ENCODE measurements at regions not wholly inside any gene's neighbourhood (a gene's known extent, or its start where the extent isn't known, plus 50 kb on each side); places are given as distances from the start of the nearest gene placed in this dataset.
A peak's percentile ranks its signal among the peaks of the same experiment; 100 is the strongest.

DNA sequence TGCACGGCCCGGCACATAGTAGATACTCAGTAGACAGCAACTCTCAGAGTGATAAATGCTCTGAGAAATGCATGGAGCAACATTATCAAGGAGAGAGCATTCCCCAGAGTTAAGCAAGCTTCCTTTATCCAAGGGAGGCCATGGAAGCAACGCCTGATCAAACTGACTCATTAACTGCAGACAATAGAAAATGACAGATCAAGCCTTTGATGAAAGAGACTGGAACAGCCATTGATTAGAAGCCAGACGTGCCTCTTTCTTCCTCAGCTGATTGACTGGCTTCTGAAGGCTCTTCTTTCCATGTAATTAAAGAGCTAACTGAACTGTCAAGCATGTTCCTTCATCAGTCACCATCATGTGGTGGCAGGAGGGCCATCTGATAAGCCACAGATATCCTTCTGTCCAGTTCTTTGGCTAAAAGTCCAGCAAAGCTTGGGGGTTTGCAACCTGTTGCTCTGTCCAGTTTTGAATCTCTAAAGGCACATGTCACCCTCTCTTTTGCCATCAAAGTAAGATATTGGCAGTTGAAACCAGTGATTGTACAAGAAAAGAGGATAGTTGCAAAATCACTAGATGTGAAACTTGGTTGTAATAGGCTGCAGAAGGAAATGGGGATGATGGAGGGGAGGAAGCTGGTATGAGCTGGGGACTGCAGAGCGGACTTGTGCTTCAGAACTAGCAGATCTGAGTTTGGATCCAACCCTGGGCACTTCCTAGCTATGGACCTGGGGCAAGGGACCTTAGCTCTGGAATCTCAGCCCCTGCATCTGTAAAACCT lies 188.0 kb downstream of the HAPSTR1 start:
- DNase-seq (ENCODE audit: extremely low spot score, insufficient read length, low read depth) (no peak), FAIRE-seq (no peak)

DNA sequence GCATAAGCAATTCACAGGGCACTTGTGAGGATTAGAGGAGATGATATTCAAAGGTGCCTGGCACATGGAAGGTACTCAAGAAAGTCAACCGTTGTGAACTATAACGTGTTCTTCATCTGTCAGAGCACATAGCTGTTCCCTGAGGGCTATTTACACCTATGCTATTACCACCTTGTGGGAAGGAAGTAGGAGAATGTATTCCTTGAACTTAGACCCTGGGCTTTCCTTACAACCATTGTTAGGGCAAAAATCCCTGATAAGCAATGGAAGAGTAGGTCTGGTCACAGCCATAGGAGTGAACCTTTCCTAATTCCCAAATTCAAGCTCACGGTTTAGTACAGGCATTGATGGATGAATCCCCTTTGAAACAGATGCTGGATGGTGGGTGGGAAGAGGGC lies 188.6 kb downstream of the HAPSTR1 start:
- FAIRE-seq = no peak

DNA sequence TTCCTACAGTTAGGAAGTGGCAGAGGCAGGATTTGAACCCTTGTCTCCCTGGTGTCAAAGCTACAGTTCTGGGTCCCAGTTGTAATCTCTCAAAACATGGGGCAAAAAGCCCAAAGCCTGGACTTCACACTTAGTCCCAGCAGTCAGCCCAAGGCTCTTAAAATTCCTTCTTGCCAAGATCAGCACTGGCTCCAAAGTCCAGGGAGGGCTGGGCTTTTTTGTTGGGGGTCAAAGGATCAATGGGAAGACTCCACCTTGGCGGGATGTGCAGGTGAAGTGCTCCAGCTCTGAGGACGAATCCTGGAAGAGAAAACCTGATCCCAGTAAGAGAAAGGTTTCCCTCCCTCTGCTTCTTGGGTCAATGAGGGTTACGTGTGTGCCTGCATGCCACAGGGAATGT lies 195.5 kb downstream of the HAPSTR1 start:
- DNase-seq (ENCODE audit: extremely low spot score, insufficient read length, low read depth) = no peak
- FAIRE-seq = no peak

More for the DNA sequence above, 188.6 kb downstream of the HAPSTR1 start:
- DNase-seq (ENCODE audit: extremely low spot score, insufficient read length, low read depth) = no peak

DNA sequence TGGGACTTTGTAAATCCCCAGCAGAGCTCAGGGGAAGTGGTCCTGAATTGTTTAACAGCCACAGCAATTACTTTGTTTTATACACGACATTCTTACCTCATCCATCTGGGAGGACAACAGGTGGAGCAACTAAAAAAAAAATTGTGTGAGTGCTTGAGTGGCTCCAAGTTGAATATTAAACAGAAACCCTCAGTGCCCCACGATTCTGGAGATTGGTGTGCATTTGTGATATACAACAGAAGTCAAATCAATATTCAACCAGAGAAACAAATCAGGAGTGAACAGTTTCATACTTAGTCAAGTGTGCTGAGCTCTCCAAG lies 204.8 kb downstream of the HAPSTR1 start:
- FAIRE-seq (peak; percentile 24), DNase-seq (ENCODE audit: extremely low spot score, insufficient read length, low read depth) (no peak)

DNA sequence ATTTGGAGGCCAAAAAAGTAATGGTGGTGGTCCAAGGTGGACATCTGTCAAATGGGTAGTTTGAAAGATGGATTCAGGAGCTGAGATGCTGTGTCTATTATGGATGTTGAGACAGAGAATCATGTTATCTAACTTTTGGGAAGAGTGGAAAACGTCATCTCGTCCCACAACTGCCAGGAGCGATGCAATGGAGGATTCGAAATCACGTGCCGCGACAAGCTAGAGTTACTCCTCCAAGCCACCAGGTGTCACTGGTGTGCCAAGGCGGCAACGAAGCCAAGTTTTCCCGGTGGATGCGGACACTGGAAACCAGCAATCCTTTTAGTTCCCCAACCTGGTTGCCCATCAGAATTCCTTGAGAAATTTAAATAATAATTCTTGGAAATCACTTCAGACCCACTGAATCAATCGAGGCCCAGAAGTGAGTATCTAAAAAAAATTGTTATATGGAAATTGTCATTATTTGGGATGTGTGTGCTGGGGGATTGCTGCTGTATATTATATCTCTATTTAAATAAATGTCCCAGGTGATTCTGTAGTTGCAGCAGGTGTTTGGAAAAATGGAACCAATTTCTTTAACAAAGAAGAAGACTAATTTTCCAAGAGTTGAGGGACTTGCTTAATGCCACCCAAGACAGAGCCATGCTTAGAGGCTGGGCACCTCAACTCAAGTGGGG lies 206.1 kb downstream of the HAPSTR1 start:
- FAIRE-seq = peak; percentile 47

DNA sequence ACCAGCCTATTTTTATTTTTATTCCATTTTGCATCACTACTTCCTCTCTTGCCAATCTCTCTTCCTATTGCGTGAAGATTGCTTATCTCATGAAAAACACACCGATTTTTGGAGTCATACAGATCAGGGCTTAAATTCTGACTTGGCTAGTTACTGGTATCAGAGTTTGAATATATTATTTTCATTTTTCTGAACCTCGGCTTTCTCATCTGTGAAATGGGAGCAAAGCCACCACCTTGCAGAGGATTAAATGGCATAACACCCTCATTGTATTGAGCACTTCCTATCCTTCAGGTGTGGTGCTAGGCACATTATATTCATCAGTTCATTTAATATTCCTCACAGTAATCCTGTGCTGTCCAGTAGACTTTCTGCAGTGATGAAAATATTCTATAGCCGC lies 208.8 kb downstream of the HAPSTR1 start:
- FAIRE-seq = no peak
- no peak for DNase-seq (ENCODE audit: extremely low spot score, insufficient read length, low read depth)

More for the DNA sequence above, 206.1 kb downstream of the HAPSTR1 start:
- DNase-seq (ENCODE audit: extremely low spot score, insufficient read length, low read depth) = no peak

DNA sequence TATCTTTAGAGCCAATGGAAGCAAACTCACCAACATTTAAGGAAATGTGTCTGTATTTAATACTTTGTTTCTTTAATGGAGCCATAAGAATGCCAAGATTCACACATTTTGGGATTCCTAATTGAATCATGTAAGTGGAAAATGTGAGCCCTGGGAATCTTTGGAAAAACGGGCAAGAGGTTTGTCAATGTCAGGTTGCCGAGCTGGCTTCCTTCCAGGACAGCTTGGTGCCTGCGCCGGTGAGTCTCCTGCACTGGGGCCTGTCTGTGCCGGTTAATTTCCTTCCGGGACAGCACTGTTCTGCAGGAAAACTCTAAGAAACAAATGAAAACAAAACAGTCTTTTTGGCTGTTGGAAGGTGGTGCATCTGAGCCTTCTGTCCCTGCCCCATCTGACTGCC lies 210.6 kb downstream of the HAPSTR1 start:
- no peak for DNase-seq (ENCODE audit: extremely low spot score, insufficient read length, low read depth)

DNA sequence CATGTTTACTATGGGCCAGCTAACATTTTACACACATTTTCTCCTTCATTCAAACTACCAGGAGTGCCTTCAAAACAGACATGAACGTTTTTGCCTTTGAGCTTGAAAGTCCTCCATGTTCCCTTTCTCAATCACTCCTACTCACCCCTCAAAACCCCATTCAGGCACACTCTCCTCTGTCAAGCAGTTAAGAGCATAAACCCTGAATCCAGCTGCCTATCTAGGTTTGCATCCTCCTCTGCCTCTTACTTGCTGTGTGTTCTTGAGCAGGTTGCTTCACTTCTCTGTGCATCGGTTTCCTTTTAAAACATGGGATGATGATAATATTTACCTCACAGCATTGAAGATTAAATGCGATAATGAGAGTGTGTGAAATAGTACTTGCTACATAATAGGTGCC lies 215.3 kb downstream of the HAPSTR1 start:
- FAIRE-seq (no peak), DNase-seq (ENCODE audit: extremely low spot score, insufficient read length, low read depth) (no peak)

More for the DNA sequence above, 210.6 kb downstream of the HAPSTR1 start:
- FAIRE-seq = no peak

DNA sequence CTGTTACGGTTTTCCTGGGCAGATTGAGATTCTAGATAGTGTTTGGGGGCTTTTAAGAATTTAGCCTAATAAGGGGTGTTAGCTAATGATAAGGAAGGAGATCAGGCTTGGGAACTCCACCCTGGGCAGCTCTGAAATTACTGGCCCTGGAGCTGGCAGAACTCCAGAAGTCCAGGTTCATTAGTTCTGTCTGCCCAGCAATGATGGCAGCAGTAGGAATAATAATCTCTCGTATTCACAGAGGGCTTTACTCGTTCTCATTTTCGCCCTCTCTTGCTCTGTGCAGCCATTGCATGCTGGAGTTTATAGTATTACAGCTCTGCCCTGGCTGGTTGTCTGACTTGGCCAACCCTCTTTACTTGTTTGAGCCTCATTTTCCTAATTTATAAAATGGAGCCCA lies 216.0 kb downstream of the HAPSTR1 start:
- FAIRE-seq = no peak
- DNase-seq (ENCODE audit: extremely low spot score, insufficient read length, low read depth) = no peak

DNA sequence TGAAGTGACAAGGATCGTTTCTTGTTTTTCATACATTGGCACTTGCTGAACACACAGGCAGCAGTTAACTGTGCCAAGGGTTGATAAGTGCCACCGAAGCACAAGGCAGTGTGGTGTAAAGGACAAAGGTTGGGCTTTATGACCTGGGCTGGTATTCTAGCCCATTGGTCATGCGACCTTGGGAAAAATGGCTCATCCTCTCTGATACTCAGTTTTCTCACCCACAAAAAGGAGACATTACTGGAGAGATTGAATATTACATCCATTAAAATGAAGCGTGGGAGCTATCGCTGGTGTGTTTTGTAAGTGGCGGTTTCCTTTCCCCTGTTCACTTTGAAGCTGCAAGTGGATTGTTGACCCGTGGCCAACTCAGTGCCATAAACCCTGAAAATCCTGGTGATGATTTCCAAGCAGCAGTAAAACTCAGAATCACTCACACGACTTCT lies 216.9 kb downstream of the HAPSTR1 start:
- DNase-seq (ENCODE audit: extremely low spot score, insufficient read length, low read depth) = no peak

DNA sequence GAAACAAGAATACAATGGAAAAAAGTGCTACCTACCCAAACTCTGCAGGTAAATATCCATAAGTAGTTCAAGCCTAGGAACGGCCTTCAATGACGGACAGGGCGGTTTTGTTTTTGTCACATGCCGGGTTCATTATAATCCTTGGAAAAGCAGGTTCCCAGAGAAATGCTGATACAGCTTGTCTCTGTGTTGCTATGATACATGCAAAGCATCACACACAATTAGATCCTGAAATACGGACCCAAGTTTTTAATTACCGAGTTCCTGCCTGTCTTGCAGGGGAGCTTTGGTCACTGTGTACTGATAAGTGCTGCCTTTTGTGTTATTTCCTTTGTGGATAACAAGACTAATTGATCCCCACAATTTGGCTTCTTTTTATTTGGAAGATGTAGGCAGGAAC lies 217.4 kb downstream of the HAPSTR1 start:
- FAIRE-seq = no peak

More for the DNA sequence above, 216.9 kb downstream of the HAPSTR1 start:
- FAIRE-seq = no peak

DNA sequence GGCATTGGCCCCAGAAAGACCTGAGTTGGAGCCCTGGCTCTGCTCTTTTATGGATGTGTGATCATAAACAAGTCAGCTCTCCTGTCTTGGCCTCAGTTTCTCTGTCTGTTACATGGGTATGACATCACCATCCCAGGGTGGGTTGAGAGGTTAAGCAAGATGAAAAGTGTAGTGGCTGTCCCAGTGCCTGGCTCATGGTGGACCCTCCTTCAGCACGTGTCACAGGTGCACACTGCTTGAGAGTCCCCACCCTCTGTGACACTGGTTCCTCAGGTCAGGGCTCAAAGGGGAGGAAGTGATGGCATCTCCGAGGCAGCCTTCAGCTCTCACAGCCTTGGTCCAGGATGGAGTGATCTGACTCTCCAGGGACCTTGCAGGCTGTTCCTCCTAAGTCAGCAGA lies 218.4 kb downstream of the HAPSTR1 start:
- FAIRE-seq (no peak), DNase-seq (ENCODE audit: extremely low spot score, insufficient read length, low read depth) (no peak)

More for the DNA sequence above, 217.4 kb downstream of the HAPSTR1 start:
- no peak for DNase-seq (ENCODE audit: extremely low spot score, insufficient read length, low read depth)

DNA sequence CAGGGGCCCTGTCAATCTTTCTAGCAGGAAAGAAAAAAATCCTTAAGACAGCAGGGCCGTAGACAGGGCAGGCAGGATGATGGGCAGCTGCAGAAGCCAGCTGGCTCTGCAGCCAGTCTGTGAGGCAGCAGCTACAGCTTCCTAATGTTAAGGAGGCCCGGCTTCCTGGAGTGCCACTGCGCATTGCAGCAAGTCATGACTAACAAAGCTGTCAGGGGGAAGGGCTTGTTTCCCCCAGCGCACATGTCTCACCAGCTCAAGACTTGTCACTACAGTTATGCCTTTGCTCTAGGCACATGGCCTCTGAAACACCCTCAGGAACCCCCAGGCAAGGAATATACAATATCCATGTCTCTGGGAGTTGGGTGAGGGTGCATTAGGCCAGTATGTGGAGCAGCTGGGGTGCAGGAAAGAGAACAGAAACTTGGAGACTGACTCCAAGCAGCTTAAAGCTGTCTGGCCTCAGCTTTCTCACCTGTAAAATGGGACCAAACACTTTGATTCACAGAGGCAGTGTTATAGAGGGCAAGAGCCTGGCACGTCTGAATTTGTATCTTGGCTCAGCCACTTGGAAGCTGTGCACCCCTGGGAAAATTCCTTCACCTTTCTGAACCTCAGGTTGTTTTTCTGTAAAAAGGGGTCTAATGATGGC lies 220.0 kb downstream of the HAPSTR1 start:
- no peak for FAIRE-seq
- no peak for DNase-seq (ENCODE audit: extremely low spot score, insufficient read length, low read depth)

DNA sequence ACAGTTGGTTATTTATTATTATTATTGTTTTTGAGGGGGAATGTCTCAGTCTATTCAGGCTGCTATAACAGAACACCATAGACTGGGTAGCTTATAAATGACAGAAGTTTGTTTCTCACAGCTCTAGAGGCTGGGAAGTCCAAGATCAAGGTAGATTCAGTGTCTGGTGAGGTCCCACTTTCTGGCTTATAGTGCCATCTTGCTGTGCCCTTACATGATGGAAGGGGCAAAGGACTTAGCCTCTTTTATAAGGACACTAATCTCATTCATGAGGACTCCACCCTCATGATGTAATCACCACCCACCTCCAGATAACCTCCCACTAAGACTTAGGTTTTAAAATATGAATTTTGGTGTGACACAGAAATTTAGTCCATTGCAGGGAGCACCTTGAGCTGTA lies 224.6 kb downstream of the HAPSTR1 start:
- DNase-seq (ENCODE audit: extremely low spot score, insufficient read length, low read depth) (no peak), FAIRE-seq (no peak)

DNA sequence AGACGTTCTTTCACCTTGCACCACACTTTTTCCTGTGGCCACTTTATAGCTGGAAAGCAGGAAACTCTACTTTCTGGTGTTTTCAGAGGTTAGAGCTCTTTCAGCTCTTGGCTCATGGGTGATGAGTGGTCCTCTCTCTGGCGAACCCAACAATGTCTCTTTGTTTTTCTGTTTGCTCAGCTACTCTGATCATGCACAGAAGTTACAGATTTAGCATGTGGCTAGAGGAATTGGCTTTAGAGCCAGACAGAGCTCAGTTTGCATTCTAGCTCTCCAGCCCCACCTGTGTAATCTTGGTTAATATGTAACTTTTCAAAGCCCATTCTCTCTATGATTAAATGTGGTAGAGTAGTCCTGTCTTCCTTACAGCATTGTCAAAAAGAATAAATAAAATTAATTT lies 225.2 kb downstream of the HAPSTR1 start:
- no peak for FAIRE-seq
- DNase-seq (ENCODE audit: extremely low spot score, insufficient read length, low read depth) = no peak

DNA sequence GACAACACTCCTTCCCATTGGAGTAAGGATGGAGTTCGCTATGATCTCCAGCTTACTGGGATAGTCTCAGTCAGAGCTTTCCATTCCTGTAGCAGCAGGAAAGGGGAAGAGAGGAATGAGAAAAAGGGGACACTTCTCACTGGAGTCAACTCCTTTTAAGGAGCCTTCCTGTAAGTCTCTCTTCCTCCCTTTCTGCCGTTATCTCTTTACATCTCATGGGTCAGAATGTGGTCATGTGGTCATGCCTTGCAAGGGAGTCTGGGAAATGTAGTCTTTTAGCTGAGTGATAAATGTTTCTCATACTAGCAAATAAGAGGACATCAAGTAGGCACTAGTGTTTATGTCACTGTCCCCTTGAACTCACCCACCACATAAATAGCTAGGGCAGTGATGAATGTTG lies 227.3 kb downstream of the HAPSTR1 start:
- FAIRE-seq (no peak), DNase-seq (ENCODE audit: extremely low spot score, insufficient read length, low read depth) (no peak)

DNA sequence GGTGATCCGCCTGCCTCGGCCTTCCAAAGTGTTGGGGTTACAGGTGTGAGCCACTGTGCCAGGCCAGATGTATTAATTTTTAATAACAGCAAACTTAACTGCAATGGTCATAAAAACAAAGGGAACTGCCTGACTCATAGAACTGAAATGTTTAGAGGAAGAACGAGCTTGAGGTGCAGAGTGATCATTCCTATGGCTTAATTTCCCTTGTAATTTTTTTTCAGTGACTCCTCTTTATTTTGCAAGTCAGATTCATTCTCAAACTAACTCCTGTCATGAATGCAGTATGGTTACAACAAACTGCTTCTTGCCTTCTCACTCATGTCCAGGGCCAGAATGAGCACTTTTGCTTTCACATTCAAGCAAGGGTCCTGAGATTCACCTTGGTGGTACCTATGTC lies 231.3 kb downstream of the HAPSTR1 start:
- DNase-seq (ENCODE audit: extremely low spot score, insufficient read length, low read depth) (no peak), FAIRE-seq (no peak)

DNA sequence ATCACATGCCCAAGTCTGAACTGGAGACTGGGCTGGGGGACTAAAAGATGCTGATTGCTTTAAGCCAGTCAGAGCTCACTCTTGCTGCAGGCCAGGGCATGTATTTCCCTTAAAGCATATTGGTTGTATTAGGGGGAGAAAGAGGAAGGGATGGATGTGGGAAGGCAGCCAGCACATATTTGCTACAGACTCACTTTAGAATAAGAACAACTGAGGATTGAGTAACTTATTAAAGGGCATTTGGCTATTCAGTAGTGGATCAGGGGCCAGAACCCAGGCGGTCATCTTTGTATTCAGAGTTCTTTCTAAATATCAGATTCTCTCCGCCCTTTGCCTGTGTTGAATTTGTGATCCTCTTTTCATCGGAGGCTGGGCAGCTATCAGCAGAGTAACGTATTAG lies 231.7 kb downstream of the HAPSTR1 start:
- no peak for FAIRE-seq
- DNase-seq (ENCODE audit: extremely low spot score, insufficient read length, low read depth) = no peak

DNA sequence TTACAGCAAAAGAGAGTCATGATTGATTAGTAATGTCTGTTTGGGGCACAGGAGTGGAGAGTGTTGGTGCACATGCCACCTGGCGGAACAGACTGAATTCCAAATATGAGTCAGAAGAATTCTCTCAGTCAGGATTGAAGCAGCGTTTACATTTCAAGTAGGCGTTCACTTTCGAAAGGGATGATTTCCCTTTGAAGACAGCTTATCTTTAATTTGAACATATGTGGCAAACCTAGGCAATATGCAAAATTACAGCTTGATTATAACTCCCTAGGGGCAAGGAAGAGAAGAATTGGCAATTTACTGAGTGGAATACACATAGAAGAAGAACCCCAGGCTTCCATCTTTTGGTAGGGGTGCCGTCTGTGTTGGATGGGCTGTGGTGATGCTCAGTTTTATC lies 235.8 kb downstream of the HAPSTR1 start:
- FAIRE-seq (no peak), DNase-seq (ENCODE audit: extremely low spot score, insufficient read length, low read depth) (no peak)

DNA sequence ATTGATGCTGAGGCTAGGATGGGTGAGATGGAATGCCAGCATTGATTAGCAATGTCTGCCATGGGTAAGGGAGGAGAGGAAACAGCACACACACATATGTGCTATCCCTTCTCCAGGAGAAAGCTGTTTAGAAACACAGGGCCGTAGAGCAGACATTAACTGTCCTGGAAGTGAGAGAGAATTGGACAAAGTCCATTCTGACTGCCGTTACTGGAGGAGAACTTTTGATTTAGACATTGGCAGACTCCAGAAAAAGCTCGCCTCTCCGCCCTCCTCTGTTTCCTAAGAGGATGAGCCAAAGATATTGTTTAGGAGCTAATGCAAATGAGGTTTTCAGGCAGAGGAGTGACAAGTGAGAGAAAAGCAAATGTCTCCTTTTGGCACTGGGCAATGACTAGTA lies 237.0 kb downstream of the HAPSTR1 start:
- FAIRE-seq = no peak
- DNase-seq (ENCODE audit: extremely low spot score, insufficient read length, low read depth) = no peak

DNA sequence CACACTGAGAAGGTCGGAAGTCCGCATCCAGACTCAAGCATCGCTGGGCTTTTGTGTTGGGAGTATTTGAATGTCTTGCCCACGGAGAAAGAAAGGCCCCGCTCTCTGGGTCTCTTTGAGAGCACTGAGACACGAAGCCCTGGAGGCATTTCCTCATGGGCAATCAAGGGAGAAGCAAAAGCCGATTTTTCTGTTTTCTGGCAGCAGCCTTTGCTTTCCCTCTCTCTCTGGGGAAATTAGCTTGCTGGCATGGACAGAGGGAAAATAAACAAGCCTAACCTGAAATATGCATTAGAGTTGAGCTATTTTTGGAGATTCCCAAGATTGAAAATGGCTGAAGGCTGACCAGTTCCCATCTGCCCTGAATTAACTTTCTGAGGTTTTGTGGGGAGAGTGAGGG lies 238.7 kb downstream of the HAPSTR1 start:
- FAIRE-seq = no peak
- DNase-seq (ENCODE audit: extremely low spot score, insufficient read length, low read depth) = no peak

Measured in GM18507 (cell line).